HG03159 (cell line): ENCODE measurements at regions not wholly inside any gene's neighbourhood (a gene's known extent, or its start where the extent isn't known, plus 50 kb on each side); places are given as distances from the start of the nearest gene placed in this dataset.
"Not testable (repeated sequence)": the region's sequence is repeated elsewhere in the genome, so short reads cannot be mapped to it uniquely, and the experiment has no call there.

ENCODE experiments used
- ATAC-seq: cut with Tn5 transposase; IDR thresholded peaks from one replicate; pipeline ENCODE4 v1.9.1; 2021; ENCODE audit warnings: mild to moderate bottlenecking, moderate library complexity; ENCODE audit not compliant: unreplicated experiment

GRCh38 chr2:180247658-180248057 is 240.6 kb upstream of the CWC22 start:
- no peak for ATAC-seq

- ATAC-seq: no peak
Observed at GRCh38 chr2:180246268-180246667, 239.2 kb upstream of the CWC22 start.

DNA sequence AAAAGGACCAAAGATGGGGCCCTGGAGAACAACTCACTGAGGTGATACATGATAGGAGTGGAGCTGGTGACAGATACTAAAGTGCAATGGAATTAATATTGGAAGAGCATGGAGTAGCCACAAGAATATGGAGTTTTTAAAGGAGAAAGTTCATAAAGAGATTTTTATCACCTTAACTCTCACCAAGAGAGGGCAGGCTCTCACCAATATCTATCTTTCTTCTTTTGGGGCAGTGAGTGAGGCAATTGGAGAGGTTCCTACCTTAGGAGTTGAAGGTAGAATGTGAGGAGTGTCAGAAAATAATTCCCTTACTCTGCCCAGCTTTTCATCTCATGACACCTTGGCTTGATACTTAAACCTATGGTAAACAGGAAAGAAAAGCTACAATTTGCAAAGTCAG is 233.7 kb upstream of the CWC22 start:
- ATAC-seq: no peak

DNA sequence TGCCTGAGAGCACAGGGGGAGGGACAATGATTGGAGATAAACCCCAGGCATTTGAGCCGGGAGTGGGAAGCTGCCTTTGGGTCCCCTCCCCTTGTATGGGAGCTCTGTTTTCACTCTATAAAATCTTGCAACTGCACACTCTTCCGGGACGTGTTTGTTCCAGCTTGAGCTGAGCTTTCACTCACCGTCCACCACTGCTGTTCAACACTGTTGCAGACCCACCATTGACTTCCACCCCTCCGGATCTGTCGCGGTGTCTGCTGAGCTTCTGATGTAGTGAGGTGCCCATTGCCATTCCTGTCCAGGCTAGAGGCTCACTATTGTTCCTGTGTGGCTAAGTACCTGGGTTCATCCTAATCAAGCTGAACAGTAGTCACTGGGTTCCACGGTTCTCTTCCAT is 231.6 kb upstream of the CWC22 start:
- ATAC-seq: no peak

DNA sequence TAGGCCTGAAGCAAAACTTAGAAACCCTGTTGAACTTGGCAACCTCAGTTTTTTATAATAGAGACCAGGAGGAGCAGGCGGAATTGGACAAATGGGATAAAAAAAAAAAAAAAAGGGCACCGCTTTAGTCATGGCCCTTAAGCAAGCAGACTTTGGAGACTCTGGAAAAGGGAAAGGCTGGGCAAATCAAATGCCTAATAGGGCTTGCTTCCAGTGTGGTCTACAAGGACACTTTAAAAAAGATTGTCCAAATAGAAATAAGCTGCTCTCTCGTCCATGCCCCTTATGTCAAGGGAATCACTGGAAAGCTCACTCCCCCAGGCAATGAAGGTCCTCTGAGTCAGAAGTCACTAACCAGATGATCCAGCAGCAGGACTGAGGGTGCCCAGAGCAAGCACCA is 229.0 kb upstream of the CWC22 start:
- not testable (repeated sequence) for ATAC-seq

DNA sequence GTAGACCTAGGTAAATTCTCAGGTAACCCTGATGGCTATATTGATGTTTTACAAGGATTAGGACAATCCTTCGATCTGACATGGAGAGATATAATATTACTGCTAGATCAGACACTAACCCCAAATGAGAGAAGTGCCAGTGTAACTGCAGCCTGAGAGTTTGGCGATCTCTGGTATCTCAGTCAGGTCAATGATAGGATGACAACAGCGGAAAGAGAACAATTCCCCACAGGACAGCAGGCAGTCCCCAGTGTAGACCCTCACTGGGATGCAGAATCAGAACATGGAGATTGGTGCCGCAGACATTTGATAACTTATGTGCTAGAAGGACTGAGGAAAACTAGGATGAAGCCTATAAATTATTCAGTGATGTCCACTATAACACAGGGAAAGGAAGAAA is 228.4 kb upstream of the CWC22 start:
- ATAC-seq: not testable (repeated sequence)

- ATAC-seq: not testable (repeated sequence)
Observed at GRCh38 chr2:180234991-180235390, 227.9 kb upstream of the CWC22 start.

- no peak for ATAC-seq
Observed at GRCh38 chr2:180231015-180231414, 223.9 kb upstream of the CWC22 start.

DNA sequence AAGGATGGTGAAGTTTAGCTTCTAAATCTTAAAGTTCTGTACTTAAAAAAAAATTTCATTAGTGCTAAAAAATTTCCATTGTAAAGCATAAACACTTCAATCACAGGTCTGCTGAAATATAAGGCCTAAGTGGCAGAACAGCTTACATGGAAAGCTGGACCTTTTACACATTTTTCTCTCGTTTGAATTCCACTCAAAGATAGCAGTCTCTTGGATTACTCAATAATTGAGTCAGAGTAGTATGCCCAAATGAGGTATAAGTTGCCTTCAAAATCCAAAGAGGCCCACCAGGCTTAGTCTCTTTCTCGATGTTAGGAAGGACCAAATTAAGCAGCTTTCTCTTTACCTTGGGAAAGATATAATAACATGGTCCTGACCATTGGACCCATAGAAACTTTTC is 220.4 kb upstream of the CWC22 start:
- ATAC-seq: no peak

GRCh38 chr2:180225118-180225517 is 218.0 kb upstream of the CWC22 start:
- ATAC-seq: no peak

DNA sequence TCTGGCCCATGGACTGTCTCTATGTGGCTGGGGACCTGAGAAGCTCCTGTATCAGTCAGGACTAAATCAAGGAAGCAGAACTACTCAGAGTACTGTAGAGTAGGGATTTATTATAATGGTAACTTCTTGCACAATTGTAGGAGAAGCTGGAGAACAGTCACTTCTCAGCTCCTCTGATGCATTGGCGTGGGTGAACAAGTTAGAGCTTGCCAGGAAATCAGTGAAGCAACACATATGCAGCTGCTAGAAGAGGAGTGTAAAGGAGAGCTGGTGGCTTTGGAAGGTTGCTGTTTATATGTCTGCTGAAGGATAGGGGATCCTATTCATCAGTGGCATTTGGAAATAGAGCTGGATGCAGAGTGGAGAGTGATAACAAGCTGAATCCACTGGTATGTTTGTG is 215.5 kb upstream of the CWC22 start:
- ATAC-seq: no peak

DNA sequence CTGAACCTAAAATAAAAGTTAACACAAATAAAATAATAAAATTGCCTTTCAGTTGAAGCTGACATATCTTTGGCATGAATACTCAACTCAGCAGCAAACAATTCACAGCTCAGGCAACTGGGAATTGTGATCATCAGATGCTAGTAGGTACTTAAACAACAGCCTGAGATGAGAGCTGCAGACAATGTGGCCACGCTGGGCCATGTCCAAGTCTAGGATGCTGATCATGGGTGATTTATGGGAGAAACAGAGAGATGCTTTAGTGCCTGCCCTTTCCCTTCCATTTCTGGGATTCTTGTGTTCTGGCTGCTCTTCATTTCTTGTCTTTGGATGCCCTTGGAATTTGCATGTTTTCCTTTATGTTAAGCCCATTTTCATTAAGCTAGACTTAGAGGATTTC is 212.4 kb upstream of the CWC22 start:
- ATAC-seq: no peak

DNA sequence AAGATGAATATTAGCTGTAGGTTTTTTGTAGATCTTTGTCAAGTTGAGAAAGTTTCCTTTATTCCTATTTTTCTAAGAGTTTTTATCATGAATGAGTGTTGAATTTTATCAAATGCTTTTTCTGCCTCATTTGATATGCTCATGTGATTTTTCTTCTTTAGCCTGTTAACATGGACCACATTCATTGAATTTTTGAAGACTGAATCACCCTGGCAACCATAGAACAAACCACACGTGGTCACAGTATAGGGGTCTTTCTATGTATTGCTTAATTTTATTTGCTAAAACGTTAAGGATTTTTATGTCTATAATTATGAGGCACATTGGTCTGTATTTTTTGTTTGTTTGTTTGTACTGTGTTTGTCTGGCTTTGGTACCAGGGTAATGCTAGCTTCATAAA is 201.7 kb upstream of the CWC22 start:
- ATAC-seq: no peak

GRCh38 chr2:180205621-180206235 is 198.6 kb upstream of the CWC22 start:
- no peak for ATAC-seq

DNA sequence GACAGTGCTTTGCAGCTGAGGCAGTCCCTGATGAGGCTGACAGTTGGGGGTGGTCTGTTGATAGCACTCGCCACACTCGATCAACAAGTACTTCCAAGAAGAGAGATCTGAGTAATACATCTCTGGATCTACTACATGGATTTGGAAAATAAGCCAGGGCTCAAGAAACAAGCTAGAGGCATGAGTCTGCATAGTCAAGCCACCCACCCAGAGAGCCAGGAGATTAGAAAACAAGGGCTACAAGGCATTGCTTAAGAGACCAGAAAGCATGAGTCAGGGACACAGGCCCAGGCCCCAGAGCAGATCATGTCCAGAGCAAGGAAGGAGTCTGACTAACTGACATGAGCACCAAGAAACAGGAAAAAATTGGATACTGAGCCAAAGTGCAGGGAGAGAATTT is 196.9 kb upstream of the CWC22 start:
- no peak for ATAC-seq

GRCh38 chr2:180202467-180202951 is 195.4 kb upstream of the CWC22 start:
- no peak for ATAC-seq

DNA sequence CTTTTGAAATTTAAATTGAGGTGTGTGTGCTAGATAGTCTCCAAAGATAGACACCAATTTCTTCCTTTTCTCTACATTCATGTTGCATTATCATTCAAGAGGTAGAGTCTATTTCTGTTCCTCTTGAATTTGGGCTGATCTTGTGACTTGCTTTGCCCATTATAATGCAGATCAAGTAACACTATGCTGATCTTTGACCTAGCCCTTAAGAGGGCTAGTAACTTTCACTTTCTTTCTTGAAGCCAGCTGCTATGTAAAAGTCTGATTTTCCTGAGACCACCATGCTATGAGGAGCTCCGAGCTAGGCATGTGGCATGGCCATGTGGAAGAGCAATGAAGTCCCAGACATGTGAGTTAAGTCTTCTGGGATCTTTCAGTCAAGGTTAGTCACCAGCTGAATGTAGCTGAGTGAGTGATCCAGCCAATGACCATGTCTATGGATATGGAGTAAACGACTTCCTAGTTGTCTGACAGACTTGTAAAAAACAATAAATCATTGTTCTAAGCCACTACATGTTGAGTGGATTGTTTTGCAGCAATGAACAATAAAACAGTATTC is 189.4 kb upstream of the CWC22 start:
- no peak for ATAC-seq

- ATAC-seq: no peak
Observed at GRCh38 chr2:180195847-180196246, 188.8 kb upstream of the CWC22 start.

DNA sequence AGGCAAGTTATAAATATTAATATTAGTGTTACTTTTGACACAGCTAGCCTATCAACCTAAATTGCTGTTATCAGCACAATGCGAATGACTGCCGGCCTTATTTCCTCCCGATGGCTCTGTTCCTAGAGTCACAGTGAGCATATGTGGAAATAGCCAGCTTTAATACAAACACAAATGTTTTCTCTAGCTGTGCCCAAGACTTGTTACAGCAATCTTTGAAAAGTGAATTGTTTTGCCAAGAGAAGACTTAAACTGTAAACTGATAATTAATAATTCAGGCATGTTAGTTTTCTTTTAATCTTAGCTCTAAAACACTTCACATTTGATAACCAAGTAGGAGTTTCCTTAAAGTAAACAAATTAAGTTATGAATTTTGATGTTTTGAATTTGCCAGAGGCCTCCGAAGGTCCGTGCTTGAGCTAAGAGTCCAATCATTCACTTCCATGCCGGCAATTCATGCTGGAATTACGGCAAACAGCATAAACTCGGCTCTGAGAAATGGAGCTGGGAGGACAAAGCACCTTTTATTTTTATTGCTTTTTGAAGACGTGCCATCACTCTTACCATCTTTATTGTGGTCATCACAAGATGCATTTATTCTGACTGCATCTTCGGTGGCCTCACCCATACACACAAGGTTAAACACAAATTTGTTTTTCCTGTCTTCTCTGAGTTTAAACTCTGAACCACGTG is 184.5 kb upstream of the CWC22 start:
- no peak for ATAC-seq

GRCh38 chr2:180190851-180191250 is 183.8 kb upstream of the CWC22 start:
- no peak for ATAC-seq

DNA sequence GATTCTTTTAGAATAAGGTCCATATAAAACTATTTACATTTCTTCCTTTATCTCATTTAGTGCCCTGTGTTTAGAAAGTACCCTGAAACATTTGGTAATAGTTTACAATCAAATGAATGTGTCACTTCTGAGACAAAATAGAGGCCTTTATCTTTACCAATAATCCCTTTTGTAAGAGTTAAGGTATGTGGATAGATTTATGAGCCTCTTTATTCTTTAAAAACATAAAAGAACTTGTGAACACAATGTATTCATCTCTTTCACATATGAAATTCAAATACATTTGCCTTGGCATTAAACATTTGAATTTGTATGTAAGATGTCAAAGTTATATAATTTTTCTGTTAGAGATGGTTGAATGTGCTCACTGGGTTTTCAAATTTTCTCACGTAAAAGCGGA is 180.5 kb upstream of the CWC22 start:
- no peak for ATAC-seq

GRCh38 chr2:180184506-180184905 is 177.4 kb upstream of the CWC22 start:
- no peak for ATAC-seq
